Activated CD4-positive, alpha-beta T cell treated with anti-CD3 and anti-CD28 coated beads, Interleukin-2, Interleukin-6, amounts not matched to agents 100 ng/mL and 50 ng/mL, durations not matched to agents 16 hours and 8 hours (primary cell): ENCODE measurements at regions not wholly inside any gene's neighbourhood (a gene's known extent, or its start where the extent isn't known, plus 50 kb on each side); places are given as distances from the start of the nearest gene placed in this dataset.

ENCODE experiments used
- DNase-seq: peaks from one replicate; pipeline ENCODE4 v3.0.0-alpha.2; 2020

DNA sequence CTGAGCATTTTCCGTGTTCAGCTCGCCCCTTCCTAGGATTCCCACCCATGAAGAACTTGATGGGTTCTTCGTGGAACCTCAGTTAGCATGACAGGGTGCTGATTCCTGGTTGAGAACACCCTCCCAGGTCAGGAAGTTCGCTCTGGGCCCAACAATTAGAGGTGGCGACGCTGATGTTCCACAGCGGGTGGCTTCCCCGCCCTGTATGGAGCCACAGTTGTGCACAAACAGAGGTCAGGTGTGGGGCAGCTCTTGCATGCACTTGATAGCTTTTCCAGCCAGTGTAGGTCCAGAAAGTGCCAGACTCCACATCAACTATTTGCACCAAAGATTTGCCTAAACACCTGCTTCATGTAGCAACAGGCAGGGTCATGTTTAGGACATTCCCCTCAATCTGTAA is 788.2 kb downstream of the MED13L start:
- no peak for DNase-seq

DNA sequence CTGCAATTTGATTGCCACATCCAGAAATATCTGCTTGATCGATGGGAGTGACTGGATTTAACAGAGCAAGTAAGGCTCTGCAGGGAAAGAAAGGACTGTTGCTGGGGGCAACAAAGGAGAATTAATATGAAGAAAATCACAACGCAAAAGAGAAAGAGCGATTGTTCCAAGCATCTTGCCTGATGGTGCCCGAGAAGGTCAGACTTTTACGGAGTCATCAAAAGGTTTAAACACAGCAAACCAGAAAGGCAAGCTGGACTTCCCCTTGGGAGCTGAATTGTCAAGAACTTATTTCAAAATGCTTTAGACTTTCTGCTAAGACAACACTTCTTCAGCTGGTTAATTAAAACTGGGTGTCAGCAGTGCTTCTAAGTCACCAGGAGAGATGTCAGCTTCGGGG is 791.5 kb downstream of the MED13L start:
- no peak for DNase-seq

DNA sequence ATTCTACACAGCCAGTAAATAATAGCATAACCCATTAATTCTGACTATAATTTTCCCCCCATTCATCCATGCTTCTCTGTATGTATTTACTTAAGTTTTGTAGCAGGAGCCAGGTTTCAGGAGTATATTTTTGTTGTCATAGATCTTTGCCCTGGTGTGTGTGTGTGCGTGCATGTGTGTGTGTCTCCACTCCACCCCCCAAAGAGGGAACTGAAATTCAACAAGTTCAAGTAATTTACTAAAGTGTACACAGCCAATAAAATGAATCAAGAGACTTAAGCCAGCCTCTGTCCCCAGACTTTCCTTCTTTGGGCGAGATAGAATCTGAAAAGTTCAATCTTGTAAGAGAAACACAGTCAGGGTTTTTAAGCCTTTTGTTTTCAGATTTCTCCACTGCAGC is 792.0 kb downstream of the MED13L start:
- DNase-seq, result no peak

DNA sequence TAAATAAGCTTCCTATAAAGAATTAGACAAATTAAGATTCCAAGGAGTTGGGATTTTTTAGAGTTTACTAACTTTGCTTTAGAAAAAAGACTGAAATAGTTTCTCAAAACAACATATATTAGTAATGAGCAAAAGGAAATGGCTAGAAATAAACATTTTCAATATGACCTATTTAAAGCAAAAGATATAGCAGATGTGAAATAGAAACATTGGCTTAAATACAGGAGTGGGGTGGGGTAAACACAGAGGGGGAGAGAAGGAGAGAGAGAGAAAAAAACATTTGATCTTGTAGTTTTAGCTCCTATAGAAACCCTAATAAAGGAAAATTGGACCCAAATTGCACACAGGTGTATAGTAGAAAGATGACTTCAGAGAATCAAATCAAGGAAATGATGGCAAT is 794.5 kb downstream of the MED13L start:
- no peak for DNase-seq

DNA sequence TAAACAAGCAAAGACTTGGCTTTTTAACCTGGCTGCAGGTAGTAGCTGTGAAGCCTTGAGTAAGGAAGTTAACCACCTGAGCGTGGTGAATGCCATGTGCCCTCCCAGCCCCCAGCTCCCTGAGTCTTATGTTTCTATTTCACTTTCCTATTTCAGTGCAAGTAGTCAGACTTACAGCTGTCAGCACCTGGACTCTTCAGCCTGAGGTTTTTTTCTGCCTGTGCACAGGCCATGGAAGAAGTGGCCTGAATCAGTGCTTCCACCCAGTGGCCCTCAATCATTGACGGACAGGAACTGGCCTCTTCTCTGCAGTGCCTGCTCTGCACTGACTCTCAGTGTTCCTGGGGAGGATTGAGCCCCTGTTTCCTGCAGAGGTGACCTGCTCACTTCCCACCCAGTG is 796.4 kb downstream of the MED13L start:
- no peak for DNase-seq

DNA sequence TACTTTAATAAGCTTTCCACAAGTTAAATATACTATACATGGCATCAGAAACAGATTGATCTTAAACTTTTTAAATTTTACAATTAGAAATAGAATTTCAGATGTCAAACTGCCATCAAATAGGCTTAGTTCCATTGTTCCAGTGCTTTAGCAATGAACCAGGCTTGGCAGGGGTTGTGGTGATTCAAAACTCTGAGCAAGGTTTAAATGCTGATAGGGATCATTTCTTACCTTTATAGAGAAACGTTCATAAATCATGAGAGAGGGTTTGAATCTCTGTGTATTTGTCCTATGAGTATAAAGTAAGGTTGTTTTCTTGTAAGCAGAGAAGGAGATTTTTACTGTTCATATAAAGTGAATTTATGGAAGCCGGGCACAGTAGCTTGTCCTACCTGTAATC is 794.5 kb upstream of the TBX3 start:
- DNase-seq, result no peak

DNA sequence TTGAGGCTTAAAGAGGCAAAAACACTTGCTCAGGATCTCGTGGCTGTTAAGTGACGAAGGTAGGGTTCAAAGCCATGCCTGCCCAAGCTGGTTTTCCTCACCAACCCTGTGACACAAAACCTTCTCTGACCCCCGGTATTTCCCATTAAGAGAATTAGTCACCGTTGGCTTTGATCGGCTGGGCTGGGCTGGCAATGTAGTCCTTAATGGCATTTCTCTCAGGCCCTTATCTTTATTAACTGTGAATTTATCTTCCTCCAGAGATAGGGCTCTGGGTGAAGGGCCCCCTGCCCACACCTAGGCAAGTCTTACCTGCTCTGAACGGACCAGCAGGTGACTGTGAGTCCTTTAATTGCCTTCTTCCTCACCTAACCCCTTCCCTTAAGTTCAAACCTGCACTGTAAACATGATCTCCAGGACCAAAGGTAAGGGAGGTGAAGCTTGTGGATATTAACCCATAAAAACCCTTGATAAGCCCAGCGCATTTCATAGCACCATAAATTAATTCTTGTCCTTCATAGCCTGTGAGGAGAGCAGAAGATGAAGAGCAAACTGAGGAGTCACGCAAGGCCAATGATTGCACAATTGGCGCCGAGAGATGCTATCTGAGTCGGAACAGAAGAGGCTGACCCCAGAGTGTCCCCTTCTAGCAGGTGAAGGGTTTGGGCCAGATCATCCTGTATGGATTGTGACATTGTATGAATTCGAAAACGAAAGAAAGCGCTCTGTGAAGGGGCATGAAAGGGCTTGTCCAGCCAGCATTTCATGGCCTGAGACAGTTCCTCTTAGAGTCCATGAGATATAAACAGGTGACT is 790.8 kb upstream of the TBX3 start:
- DNase-seq, result no peak

DNA sequence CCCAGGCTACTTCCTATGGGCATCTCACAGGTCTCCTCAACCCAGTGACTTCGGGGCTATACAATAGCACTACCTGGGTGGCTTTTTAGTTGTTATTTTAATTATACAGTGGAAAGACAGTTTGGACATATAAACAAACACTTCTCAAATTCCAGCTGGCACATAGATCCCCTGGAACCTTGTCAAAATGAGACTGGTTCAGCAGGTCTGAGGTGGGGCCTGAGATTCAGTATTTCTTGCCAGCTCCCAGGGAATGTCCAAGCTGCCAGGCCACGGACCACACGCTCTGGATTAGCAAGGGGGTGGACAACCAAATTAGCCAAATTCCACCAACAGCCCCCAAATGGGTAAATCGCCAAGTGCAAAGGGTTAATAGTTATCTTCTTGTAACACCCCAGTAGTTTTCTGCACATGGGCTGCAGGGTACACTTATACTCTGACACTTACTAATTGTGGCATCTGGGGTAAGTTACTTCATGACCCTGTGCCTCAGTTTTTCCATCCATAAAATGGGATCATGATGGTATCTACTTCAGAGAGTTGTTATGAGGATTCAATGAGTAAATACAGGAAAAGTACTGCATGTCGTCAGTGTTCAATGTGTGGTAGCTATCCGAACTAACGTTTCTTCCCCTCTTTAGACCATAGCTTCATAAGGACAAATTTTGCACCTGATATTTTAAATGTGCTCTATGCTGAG is 789.4 kb upstream of the TBX3 start:
- no peak for DNase-seq

DNA sequence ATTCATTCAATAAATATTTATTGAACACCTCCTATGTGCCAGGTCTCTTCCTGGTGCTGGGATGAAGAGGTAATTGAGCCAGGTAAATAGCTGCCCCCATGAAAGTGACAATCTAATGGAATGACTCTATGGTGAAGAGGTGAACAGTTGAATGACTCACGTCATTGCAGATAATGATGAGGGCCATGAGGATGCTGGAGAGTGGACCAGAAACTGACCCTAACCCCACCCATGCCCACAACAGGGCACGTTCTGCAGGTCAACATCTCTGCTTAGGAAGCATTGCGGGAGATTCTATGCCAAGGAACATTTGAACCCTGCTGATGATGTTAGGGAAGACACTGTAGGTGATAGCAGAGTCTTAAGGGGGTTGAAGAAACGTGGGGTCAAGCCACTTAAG is 788.9 kb upstream of the TBX3 start:
- DNase-seq, result no peak

DNA sequence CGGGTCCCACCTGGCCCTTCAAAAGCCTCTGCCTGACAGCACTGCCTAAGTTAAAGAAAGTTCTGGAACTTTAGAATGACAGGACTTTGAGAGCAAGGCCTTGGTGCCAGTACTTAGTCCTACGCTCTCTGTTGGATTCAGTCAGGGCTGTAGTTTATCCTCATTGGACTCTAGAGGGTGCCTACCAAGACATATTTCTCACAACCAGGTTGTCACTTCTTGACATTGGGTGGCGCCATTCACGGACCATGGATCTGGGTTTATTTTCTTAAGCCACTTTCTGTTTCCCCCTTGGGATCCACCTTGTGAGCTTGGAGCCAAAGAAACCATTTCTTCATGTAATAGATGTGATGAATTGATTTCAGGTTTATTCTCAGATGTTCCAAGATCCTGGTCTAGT is 787.0 kb upstream of the TBX3 start:
- no peak for DNase-seq

DNA sequence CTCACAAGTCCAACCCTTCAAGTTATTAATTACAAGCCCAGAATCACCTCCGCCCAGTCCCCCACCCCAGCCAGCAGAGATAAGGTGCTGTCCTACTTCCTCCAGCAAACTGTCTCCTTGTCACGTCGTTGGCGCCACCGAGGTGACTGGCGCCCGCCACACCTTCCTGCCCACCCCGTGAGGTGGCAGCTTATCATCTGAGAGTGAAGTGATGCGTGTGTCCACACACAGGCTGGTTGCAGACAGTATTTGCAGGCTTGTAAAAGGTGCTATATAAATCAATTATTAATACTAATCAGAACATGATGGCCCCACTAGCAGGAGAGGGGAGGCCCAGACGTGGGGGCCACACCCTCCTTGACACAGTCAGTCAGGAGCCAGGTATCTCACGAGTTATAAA is 786.6 kb upstream of the TBX3 start:
- DNase-seq, result no peak

DNA sequence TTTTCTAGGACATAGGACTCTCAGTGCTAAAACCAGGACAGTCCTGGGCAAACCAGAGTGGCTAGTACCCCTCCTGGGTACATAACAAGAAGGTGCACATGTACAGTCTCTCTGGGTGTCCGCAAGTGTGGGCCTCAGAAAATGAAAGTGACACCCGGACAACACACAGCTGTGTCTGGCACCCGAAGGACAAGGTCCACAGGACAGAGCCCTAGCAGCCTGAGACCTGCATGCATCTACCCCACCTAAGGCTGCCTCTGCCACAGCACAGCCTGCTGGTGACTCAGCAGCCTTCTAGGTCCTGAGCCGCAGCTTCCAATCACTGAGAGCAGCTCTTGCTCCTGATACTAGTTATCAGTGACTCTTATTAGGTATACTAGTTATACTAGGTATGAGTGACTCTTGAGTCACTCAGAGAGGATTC is 784.1 kb upstream of the TBX3 start:
- DNase-seq, result no peak

DNA sequence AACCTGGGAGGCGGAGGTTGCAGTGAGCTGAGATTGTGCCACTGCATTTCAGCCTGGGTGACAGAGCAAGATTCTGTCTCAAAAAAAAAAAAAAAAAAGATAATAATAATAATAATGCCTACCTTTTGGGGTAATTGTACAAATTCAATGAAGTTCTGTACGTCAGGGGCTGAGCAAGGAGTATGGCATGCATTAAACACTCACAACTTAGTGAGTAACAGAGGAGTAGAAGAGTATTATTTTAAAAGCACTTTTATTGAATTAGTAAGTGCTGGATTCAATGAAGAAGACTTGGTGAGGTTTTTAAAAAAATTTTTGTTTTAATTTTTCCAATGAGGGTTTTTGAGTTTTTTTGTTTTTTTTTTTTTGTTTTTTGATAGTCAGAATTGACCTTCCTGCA is 783.6 kb upstream of the TBX3 start:
- DNase-seq, result no peak

DNA sequence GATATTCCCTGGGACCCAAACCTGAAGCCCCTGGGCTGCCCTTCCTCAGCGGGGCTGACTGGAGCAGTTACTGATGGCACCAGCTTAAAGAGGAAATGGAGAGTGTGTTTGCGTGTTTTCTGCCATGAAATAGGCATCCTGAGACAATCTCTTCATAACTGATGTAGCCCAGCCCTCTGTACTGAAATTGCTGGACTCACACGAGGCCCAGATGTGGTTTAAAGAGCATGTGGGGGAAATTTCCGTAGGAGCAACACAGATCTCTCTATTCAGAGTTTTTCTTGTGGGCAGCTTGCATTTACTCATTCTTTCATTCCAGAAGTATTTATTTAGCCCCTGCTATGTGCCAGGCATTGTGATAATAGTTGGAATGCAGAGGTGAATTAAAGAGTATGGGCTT is 782.1 kb upstream of the TBX3 start:
- no peak for DNase-seq

DNA sequence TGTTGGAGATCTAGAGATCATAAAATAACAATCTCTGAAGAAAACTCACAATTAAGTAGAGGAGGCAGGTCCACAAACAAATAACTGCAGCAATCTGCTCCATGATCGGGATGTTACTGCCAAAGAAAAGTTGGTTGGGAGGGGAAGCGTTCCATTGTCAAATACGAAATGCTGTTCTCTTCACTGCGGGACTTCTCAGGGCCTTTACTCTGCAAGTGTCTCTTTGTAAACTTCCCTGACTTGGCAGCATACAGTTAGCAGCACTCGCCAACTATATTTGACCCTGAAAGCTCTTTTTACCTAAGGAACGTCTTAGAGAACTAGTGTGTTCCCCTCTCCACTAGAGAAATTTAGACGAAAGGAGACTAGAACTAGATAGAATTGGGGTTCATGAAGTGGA is 780.7 kb upstream of the TBX3 start:
- DNase-seq, result no peak

DNA sequence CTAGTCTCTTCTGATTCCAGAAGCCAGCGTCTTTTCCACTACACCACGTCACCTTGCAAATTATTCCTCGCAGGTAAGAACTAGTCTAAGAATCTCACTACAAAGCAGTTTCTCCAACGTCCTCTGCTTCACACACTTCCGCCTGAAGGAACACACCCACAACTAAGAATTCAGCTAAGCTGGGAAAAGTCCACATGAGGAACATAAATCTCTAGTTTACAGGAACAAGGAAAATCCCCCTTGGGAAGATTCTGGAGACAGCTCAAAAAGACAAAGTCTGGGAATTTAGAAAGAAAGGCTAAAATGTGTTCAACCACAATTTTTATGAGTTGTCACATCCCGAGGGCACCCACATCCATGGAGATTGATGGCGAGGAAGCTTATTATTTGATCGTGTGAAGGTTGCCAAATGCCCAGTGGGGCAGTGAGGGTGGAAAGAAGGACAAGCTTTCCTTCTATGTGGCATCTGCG is 780.2 kb upstream of the TBX3 start:
- no peak for DNase-seq

DNA sequence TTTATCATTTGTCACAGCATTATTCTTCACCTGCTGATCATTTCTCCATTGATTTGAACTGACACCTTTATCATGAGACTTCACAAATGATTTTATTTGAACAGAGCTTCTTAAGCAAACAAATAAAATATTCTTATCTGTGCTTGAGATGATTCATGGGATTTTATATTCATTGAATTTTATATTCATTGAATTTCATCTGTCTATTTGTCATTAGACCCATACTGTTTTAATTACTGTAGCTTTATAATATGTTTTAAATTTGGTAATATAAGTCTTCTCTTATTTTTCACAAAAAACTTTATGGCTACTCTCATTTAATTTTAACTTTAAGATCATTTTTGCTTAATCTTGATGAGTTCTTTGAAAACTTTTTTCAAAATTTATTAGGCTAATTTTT is 777.4 kb upstream of the TBX3 start:
- no peak for DNase-seq

DNA sequence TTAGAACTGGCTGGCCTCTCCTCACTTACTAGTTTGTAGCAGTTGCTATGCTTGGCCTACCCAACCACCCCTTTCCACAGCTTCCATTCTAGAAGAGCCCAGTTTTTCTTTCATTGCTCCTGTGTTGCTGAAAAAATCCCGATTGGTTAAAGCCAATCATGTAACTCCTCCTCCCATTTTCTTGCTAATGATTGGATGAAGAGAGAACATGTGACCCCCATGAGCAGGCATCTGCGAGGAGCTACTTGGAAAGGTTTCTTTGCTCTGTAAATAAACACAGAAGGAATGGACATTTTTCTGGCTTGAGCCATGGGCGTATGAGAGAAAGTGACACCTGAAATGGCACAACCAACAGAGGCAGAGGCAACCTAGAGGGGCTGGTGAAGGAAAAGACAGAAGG is 773.8 kb upstream of the TBX3 start:
- DNase-seq, result no peak

DNA sequence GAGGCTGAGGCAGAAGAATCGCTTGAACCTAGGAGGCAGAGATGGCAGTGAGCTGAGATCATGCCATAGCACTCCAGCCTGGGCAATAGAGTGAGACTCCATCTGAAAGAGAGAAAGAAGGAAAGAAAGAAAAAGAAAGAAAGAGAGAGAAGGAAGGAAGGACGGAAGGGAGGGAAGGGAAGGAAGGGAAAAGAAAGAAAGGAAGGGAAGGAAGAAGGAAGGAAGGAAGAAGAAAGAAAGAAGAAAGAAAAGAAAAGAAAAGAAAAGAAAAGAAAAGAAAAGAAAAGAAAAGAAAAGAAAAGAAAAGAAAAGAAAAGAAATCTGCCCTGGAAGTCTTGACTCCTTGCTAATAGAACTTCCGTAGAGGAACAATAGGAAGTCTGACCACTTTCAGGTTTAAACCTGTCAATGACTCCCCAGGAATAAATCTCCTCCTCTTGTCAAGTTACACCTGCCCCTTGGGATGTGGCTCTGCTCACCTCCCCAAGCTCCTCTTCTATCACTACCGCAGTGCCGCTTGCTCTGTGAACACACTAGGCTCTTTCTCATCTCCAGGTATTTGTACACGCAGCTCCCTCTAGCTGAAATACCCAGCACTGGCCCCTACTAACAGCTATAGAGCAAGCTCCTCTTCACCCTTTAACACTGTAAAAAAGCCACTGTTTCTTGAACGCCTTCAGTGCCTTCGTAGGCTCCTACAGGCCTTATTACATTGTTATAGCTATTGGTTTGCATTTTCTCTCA is 773.1 kb upstream of the TBX3 start:
- no peak for DNase-seq

DNA sequence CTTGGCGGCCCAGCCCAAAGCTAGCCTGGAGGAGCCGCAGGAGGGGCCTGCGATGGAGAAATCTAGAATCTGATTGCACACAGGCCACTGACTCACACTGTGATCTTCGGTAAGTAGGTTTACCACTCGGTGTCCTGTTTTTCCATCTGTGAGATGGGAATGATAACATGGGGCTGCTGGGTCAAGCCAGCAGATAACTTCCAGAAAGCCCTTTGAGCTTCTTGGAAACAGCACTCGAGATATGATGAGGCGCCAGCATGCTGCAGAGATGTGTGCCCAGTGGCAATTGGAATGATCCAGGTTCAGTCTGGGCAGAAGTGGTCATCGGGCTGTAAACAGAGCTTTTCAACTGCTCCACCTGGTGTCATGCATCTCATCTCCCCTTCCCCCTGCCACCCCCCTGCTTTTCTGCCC is 771.3 kb upstream of the TBX3 start:
- DNase-seq, result no peak

DNA sequence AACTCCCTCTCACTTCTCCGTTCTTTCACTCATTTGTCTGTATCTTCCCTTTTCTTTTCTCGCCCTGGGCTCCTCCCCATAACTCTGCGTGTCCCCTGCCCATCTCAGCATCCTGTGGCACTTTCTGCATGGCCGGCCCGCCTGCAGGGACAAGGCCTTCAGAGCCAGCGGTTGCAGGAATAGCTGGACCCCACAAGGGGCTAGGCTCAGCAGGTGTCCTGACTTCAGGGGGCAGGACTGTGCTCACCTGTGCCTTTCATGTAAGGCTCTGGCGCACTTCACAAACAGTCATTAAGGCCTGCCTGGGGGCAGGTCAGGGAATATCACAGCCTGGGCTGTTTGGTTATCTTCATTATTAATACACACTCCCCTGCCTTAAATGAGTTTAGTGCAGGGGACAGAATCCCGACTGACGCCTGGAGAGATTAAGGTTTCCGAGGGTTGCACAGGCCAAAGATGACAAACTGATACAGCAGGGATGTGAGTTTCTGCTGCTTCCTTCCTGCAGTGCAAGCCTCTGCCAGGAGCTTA is 768.8 kb upstream of the TBX3 start:
- no peak for DNase-seq

DNA sequence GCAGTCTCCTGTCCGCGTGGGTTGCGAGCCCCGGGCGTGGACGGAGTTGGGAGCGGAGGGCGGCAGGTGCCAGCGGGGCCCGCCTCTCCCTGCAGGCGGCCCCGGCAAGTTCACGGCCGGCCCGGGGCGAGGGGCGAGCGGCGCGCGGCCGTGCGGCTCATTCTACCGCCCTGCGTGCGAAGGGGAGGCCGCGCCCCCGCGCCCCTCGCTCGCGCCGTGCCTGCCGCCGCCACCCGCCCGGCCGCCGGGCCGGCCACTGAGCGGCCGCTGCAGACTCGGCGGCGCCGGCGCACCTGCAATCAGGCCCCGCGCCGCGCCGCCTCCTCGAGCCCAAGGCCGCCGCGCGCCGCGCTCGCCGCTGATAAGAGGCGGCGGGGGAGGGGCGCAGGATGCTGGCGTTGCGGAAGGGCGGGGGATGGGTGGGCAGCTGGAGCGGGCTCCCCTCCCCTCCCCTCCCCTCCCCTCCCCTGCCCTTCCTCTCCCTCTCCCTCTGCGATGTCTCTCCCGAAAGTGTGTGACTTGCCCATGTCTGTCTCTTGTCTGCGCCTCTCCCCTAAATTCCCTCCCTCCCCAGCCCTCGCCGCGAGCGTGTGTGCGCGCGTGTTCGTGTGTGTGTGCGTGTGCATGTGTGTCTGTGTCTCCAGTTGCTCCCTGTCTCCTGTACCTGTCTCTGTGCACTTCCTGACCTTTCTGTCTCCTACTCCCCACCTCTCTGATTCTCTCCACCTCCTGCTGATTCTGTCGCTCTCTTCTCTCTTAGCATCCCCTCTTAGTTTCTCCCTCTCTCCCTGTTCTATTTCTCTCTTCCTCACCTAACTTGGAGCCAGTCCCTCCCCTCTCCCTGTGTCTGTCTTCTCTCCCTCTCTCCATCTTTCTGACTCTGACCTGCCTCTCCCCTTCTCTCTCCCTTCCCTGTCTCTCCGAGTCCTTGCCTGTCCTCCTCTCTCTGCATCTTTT is 768.1 kb upstream of the TBX3 start:
- no peak for DNase-seq
